UCSD-AML1 (cell line): ENCODE measurements at regions not wholly inside any gene's neighbourhood (a gene's known extent, or its start where the extent isn't known, plus 50 kb on each side); places are given as distances from the start of the nearest gene placed in this dataset.

Experiments
- DNase-seq: peaks from one replicate; lab custom pipeline; 2025; ENCODE audit not compliant: unreplicated experiment; lab: John Stamatoyannopoulos, UW

DNA sequence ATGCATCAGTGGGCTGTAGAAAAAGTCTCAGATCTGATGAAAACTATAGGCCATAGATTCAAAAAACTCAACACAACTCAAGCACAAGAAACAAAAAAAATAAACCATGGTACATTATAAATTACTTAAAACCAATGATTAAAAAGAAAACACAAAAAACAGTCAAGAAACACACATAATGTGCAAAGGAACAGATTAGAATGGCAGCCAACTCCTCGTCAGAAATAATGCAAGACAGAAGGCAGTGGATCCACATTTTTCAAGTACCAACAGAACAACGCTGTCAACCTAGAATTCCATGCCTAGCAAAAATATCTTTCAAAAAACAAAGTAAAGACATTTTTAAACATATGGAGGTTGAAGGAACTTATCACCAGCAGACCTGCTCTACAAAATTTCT lies 69.7 kb downstream of the PSMB1 start:
- DNase-seq: no peak

DNA sequence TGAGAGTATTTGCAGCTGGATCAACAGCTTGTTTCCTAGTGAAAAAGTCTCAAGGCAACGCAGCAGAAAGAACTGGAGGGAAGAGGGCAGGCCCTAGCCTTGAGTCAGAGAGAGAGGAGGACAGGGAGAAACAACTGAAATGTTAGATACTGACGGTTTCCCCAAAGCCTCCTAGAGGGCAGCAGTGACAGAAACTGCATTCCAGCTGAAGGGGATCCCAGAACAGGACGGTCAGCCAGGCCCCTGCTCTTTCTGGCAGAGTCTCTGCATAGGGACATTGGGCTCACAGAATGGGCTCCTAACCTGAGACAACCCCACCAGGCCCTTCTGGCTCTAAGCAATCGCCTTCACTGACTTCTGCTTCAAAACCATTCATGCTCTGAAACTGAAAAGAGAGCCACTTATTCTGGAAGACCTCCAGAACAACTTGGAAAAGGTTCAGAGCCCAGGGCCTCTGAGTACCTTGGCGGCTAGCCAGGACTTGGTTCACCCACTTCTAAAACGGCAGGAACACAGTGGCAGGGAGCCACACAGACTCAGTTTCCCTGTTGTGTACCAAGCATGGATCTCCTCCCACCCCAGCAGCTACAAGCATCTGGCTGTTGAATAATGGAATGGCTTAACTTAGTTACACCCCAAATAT lies 72.9 kb downstream of the PSMB1 start:
- no peak for DNase-seq

DNA sequence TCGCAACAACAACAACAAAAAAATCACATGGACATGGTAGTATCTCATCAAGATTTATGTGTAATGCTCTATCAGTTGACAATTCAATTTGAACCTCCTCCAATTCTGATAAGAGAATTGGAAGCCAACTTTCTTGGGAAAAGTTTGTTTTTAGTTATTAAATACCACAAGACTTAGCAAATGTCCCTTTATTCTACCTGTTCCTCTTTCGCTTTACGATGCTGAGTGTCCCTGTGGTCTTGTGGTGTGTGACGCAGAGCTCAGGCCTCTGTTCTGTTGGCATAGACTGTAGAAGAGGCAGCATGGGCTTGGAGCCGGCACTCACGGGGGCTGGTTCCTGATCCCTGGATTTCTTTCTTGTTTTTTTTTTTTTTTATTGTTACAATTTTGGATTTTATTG lies 76.7 kb downstream of the PSMB1 start:
- no peak for DNase-seq

DNA sequence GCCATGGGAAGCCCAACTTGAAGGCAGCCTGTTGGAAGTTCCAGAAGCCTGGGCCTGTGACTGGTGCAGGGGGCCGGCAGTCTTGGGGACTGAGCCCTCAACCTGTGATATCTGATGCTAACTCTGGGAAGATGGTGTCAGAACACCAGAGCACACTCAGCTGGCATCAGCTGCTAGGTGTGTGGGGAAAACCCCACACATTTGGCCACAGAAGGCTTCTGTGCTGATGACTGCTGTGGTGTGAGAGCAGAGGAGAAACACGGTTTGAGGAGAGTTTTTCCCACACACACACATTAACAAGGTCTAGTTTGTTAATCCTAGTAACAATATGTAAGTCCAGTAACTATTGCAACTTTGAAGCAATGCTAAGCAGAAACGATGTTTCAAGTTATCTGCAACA lies 78.0 kb downstream of the PSMB1 start:
- no peak for DNase-seq

DNA sequence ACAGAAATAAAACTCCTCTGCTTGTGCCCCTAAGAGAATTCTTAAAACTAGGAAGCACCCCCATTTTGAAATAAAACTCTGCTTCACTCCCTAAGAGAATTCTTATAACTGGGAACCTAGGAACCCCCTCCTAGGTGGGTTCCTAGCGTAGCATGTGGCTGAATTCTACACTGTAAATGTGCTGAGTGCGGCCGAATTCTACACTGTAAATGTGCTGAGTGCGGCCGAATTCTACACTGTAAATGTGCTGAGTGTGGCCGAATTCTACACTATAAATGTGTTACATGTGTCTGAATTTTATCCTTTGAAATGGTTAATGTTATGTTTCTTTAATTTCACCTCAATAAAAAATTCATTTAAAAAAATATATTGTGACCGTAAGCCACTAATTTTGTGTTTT lies 79.3 kb downstream of the PSMB1 start:
- DNase-seq: no peak

DNA sequence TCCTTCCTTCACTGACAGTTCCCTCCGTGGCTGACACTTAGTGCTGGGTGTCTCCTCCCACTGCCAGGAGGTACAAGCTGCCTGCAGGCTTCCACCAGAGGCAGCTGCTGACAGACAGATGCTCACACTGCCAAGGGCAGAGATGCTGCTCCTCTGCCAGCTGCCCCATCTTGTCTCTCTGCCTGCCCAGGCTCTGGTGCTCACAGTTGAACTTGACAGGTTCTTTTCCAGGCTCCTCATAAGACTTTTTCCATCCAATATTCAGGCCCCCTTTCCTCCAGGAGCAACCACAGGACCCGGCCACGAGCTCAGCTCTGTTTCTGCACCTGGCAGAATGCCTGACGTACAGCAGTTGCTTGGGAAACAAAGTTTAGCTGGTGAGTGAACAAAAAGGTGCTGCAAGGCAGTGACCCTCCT lies 79.8 kb downstream of the PSMB1 start:
- DNase-seq: no peak

DNA sequence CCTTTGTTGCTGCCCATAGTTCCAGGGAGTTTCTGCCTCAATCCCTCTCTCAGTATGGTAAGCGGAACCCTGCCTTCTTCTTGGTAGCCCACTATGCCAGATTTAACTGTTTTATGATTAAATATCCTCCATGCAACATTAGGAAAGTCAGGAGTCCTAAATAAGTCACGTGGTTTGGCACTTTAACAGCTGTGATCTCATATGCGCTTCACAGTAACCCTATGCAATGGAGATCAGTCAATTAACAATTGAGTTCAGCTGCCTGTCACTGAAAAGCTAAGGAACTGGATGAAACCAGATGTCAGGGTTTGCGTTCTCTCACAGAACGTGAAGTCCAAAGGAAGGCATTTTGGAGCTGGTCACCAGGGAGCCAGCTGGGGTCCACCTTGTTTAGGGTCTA lies 81.6 kb downstream of the PSMB1 start:
- no peak for DNase-seq

DNA sequence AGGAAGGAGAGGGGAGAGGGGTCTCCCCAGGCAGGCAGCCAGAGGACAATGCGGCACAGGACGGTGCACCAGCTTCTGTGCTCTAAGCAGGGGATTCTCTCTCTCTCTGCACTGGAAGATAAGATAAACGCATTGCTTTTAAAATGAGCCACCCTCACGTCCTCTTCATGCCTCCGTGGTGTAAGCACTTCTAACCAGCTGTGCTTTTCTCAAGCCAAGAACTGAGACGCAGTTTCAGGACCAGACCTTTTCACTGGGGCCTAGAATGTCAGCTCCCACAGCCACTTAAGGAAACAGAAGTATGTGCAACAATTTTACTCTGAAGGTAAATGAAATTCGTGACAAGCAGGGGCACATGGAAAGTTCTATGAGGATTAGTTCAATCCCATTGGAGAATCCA lies 82.4 kb downstream of the PSMB1 start:
- DNase-seq: no peak

DNA sequence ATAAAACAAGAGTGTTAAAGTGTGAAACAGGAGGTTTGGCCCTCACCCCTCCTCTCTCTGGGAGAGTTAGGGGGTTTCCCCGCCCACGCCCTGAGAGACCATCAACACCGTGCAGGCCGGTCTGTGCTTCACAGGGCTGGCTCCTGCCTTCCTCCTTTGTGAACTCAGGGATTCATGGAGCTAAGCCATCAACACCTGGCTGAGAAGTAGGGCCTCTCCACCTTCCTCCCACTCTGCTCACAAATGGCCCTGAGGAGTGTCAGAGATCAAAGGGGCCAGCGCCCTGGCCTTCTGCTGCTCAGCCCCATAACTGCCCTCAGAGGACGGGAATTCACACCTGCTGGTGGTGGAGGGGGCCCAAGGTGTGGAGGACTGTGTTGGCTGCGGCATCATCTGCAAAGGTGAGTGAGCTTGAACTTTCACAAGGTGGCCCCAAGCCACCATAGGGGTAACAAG lies 88.6 kb downstream of the PSMB1 start:
- no peak for DNase-seq

DNA sequence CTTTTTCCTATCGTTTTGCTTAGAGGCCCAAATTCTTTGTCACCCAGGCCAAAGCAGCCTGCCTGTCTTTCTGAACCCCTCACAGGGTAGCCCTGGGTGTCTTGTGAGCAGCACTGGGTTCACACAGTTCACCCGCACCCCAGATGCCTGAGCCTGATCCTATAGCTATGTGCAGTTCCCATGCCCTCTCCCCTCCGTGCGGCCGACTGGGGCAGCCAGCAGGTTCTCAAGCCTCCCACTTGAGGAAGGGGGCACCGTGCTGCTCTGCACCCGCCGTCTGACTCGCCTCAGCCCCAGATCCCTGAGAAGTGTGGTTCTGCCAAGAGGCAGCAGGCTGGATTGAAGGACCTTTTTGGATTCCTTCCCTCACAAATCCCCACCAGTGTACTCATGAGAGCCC lies 89.0 kb downstream of the PSMB1 start:
- no peak for DNase-seq

DNA sequence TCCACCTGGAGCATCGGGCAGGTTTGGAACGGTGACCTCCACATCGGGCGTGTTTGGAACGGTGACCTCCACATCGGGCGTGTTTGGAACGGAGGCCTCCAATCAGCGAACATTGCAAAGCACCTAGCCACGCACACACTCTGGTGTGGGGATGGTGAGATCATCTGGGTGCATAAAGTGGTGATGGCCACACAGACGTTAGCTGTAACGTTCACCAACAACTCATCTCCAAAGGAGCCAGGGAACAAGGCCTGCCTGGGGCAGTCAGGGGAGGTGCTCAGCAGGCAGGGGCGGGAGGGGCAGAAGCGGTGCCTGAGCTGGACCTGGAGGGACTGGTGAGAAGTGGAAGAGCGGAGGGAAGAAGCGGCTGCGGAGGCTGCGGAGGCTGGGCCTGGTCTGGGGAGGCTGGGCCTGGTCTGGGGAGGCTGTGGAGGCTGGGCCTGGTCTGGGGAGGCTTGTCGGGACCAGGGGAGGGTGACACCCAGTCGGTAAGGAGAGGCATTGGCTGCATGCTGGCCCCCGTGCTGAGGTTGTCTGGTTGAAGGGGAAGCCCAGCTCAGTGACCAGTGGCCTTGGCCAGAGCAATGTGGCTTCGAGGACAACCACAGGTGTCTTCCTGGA lies 89.9 kb downstream of the PSMB1 start:
- DNase-seq: no peak

DNA sequence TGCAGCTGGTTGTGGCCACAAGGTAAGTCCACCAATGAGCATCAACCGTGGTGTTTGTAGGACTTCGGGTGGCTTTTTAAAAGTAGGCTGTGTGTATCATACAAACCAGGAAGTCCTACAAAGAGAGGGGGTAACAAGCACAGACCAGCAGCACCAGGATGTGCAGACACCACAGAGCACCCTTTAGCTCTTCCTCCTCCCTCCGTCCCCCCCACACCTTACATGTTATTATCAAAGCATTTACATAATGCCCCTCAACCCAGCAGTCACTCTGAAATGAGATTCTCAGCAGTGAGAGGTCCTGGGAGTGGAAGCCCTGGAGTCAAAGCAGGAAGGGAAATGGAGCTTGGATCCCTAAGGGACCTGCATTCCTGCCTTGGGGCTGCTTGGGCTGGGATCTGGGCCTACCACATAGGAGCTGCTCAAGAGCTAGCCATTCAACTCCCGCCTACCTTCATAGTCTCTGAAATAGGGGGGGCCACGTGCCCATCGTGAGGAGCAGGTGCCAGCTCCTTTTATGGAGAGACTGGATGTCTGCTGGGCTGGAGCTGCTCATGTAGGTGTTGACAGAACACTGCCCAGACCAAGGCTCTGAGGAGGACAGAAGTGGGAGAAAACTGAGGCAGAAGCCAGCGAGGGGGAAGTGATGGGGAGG lies 90.6 kb downstream of the PSMB1 start:
- no peak for DNase-seq

DNA sequence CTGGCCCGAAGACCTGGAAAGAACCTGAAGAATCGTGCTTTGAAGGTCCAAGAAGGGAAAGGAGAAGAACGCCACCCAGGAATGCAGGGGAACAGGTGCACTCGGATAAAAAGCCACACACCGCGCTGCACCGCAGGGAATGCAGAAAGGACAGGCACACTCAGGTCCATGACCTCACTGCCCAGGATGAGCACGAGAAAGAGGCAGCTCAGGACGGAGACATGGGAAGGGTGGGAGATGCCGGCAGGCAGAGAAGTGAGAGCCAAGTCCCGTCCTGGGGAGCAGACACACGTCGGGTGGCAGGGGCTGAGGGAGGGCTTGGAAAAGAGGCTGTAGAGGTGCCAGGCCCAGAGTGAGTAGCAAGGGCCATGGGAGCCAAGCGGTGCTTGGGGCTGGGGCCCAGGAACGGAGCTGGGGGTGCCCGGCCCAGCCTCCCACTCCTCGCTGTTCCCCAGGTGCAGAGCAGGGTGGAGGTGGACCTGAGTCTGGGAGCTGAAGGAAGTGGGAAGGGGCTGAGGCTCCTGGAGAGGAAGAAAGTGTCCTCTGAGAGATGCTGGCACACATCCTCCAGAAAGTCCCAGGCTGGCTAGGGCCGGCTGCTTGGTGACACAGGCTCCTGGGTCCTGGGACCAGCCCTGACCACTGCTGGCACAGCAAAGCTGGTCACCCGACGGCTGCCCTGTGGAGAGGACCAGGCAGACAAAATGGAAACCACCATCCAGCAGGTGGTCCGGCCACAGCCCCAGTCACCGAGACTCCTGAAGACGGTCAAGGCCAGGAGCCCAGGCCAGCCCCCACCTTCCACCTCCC lies 91.3 kb downstream of the PSMB1 start:
- no peak for DNase-seq

DNA sequence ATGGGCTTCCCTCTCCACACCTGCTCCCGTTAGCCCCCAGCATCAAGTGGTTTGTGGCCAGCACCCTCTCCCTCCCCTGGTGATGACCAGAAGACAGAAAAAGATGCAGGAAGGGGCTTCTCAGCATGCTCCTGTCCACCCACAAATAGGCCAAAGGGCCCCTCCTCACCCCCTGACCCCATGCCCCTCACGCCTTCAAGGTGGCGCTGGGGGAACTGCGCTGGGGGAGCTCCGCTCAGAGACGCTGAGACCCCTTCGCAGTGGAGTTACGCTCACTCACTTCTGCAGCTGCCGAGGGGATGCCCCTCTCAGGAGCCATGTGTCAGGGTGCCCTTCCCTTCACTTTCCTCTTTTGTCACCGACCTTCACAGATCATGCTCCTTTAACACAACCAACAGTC lies 92.0 kb downstream of the PSMB1 start:
- no peak for DNase-seq

DNA sequence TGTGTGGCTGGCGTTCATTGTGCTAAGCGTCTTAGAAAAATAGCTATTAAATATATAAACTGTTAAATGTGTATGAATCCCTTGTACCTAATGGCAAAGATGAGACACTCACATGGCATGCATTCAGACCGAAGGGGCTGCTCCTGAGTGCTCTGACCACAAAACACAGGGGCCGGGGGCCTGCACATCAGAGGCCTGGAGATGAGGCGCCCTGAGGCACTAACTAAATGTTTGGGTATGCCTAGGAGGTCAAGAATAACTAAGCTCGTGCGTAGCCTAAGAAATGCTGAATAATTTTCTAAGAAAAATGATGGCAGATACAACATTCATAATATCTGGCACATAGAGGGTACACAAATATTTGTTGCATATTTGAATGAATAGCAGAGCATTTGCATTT lies 92.5 kb downstream of the PSMB1 start:
- no peak for DNase-seq

DNA sequence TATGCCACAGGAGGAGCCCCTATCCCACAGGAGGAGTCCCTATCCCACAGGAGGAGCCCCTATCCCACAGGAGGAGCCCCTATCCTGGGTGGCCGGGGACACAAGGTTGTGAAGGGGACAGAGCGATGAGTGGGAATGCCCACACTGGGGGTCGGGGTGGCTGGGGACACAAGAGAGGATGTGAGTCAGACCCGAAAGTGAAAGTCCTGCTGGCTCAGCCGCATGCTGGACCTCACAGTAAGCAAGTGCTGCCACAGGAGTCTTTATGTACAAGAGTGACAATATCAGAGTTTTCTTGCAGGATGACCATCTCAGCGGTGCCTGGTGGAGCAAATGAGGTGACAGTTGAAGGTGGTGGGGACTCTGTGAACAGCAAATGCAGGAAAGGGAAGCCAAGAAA lies 93.7 kb downstream of the PSMB1 start:
- DNase-seq: peak; percentile 49

DNA sequence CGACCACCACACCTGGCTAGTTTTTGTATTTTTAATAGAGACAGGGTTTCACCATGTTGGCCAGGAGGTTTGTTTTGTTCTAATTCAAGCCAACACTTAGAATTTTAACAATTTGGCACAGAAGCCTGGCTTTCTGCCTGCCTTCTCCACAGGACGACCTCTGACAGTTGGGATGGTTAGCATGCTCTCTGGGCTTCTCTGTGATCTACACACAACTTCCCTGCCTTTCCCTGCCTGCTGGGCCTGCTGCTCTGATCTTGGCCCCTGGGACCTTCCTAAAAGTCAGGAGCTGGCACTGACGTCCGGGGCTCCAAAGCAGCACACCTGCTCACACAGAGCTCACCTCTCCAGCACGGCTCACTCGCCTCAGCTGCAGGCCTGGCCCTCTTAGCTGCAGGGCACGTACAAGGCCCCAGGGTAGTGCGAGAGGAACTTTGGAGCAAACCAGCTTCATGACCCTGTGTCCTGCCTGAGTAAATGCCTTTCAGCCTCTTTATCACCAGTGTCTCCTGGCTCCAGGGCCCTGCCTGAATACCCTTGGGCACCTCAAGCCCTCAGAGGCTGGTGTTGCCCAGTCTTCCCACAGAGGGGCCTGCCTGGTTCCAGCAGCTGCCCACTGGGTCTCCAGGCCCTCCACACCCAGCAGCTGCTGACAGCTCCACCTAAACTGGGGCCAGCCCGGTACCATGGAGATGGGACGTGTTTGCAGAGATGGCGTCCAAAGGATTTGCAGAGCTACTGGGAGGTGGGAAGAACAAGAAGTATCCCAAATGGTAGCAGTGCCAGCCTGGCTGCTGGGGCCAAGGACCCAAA lies 96.0 kb downstream of the PSMB1 start:
- no peak for DNase-seq
